Smooth muscle cell of the brain vasculature (primary cell): ENCODE measurements at regions not wholly inside any gene's neighbourhood (a gene's known extent, or its start where the extent isn't known, plus 50 kb on each side); places are given as distances from the start of the nearest gene placed in this dataset.
"Not testable (repeated sequence)": the region's sequence is repeated elsewhere in the genome, so short reads cannot be mapped to it uniquely, and the experiment has no call there.

Experiments
- DNase-seq: peaks from one replicate; pipeline ENCODE4 v3.0.0-alpha.2; 2012; ENCODE audit warnings: low read depth, low spot score

- DNase-seq, result no peak
Measured at GRCh38 chr7:124635416-124635815, 130.2 kb downstream of the GPR37 start.

GRCh38 chr7:124633740-124634139 is 131.9 kb downstream of the GPR37 start:
- no peak for DNase-seq

GRCh38 chr7:124630395-124630794 is 135.2 kb downstream of the GPR37 start:
- DNase-seq, result no peak

- no peak for DNase-seq
Measured at GRCh38 chr7:124618871-124619270, 146.7 kb downstream of the GPR37 start.

- not testable (repeated sequence) for DNase-seq
Measured at GRCh38 chr7:124618051-124618450, 147.5 kb downstream of the GPR37 start.

- DNase-seq, result no peak
Measured at GRCh38 chr7:124603066-124603465, 162.5 kb downstream of the GPR37 start.

GRCh38 chr7:124597509-124597908 is 168.1 kb downstream of the GPR37 start:
- DNase-seq, result no peak

GRCh38 chr7:124596881-124597280 is 168.7 kb downstream of the GPR37 start:
- no peak for DNase-seq

GRCh38 chr7:124590814-124591213 is 174.8 kb downstream of the GPR37 start:
- DNase-seq, result no peak

- DNase-seq, result no peak
Measured at GRCh38 chr7:124577256-124577655, 188.3 kb downstream of the GPR37 start.

GRCh38 chr7:124575176-124575575 is 190.4 kb downstream of the GPR37 start:
- DNase-seq, result no peak

- no peak for DNase-seq
Measured at GRCh38 chr7:124570558-124570957, 195.0 kb downstream of the GPR37 start.

- DNase-seq, result peak; percentile 84
Measured at GRCh38 chr7:124566583-124566982, 199.0 kb downstream of the GPR37 start.

- DNase-seq, result no peak
Measured at GRCh38 chr7:124557587-124557986, 208.0 kb downstream of the GPR37 start.

GRCh38 chr7:124557101-124557500 is 208.5 kb downstream of the GPR37 start:
- no peak for DNase-seq

- DNase-seq, result no peak
Measured at GRCh38 chr7:124553502-124553901, 212.1 kb downstream of the GPR37 start.

GRCh38 chr7:124552217-124552616 is 213.4 kb downstream of the GPR37 start:
- DNase-seq, result no peak

GRCh38 chr7:124550036-124550435 is 215.6 kb downstream of the GPR37 start:
- no peak for DNase-seq

GRCh38 chr7:124542476-124542875 is 223.1 kb downstream of the GPR37 start:
- no peak for DNase-seq

- no peak for DNase-seq
Measured at GRCh38 chr7:124536156-124536762, 229.3 kb downstream of the GPR37 start.

GRCh38 chr7:124532166-124532565 is 233.4 kb downstream of the GPR37 start:
- no peak for DNase-seq

GRCh38 chr7:124516911-124517310 is 248.7 kb downstream of the GPR37 start:
- no peak for DNase-seq

GRCh38 chr7:124515106-124515830 is 250.3 kb downstream of the GPR37 start:
- no peak for DNase-seq
